Activated CD4-positive, alpha-beta T cell treated with anti-CD3 and anti-CD28 coated beads, Interleukin-2, Interleukin-4, amounts not matched to agents 100 ng/mL and 50 ng/mL, durations not matched to agents 16 hours and 8 hours (primary cell): ENCODE measurements at regions not wholly inside any gene's neighbourhood (a gene's known extent, or its start where the extent isn't known, plus 50 kb on each side); places are given as distances from the start of the nearest gene placed in this dataset.

Experiments used
- DNase-seq: peaks from one replicate; pipeline ENCODE4 v3.0.0-alpha.2; 2020; ENCODE audit warnings: low spot score

DNA sequence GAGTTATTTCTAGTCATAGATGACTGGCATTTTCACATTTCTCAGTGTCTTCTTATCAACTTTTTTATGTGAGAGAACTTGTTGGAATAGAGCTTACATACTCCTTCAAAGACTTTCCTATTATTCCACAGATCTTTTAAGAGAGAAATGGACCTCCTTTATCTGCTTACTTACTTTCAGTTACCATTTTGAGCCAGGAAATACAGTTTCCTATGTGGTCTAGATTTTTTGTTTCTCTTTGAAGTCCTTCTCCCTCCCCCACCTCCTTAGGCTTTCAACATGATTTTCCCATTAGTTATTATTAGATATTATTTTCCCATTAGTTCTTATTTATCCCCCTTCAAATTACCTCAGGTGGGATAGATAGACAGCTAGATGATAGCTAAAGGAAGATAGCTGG lies 289.1 kb upstream of the ITGA1 start:
- no peak for DNase-seq

DNA sequence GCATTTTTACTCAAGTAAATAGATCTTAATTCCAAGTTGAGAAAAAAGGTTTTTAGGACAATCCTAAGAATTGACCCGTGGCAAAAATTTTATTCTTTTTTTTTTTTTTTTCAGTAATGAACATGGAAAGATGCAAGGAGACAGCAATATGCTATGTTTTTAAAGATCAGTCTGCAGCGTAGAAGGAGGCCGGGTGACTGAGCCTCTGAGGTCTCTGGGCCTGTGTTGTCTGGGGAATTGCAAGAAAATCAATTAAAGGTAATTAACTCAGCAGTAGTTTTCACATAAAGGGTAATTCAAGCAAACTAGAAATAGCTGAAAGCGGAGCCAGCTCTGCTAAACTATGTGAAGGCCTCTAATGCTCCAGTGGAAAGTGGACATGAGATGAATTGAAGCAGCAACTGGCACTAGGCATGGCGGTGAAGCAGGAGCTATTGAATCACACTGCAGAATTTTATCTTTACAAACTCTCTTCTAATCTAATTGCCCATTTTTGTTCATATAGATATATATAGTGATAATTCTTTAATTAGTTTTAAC lies 285.2 kb upstream of the ITGA1 start:
- no peak for DNase-seq

GRCh38 chr5:52504584-52505240 lies 283.0 kb upstream of the ITGA1 start:
- DNase-seq, result no peak

GRCh38 chr5:52517667-52518066 lies 270.0 kb upstream of the ITGA1 start:
- DNase-seq, result no peak

- DNase-seq, result no peak
Observed at GRCh38 chr5:52520171-52520570, 267.5 kb upstream of the ITGA1 start.

DNA sequence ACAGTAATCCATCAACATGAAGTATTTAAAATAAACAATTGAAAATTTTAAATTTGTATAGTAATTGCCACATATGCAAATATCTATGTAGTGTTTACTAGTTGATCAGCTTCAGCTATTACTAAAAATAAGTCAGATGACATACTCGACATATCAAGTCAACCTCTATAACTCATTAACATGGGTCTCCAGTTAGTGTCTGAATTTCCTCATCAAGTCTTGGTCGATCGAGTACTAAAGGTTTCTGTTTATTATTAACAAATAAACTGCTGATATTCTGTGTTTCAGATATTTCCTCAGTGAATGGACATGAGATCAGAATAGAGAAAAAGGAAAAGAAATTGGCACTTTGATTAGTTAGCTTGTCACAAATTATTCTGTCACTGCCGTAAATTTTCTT lies 266.5 kb upstream of the ITGA1 start:
- no peak for DNase-seq

DNA sequence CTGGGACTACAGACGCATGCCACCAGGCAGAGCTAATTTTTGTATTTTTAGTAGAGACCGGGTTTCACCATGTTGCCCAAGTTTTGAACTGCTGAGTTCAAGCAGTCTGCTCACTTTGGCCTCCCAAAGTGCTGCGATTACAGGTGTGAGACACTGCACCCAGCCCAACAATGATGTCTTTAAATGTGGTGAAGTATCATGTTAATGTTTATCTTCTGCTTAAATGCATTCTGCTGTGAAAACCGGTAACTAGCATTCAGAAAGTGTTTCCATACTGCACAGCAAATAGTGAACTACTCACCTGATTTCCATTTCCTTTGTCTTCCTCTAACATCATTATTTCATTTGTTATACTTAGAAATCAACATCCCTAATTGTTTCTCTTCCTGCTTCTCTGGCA lies 264.0 kb upstream of the ITGA1 start:
- no peak for DNase-seq

GRCh38 chr5:52531105-52531504 lies 256.6 kb upstream of the ITGA1 start:
- no peak for DNase-seq

DNA sequence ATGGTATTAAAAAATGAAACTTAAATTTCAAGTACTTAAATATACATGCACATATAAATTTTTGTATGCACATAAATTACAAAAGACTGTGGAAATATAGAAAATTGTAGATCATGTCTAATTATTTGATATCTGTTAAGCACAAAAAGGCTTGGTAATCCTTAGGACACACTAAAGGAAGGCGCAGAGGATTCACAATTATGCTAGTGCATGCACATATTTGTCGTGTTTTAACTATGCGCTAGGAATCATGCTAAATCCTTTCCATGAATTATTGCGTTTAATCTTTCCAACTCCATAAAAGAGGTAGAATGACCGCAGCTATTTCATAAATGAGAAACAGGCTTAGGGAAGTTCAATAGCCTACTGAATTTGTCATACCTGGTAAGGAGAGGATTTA lies 244.1 kb upstream of the ITGA1 start:
- DNase-seq, result no peak

DNA sequence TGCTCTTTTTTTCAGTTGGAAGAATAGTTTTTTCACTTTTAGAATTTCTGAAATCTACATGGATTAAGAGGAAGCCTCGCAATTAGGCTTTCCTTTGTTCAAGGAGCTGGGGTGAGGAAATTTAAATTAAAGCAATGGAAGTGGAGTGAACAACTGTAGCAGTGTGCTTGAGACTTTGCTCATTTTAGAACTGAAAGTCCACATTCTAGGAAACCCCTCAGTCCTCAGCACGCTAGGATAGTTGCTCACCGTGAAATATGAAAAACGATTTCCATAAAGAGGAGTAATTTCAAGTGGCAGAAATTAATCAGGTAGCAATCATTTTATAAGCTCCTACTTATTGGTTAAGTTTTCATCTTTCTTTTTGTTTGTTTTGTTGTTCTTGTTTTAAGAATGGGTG lies 243.0 kb upstream of the ITGA1 start:
- no peak for DNase-seq

DNA sequence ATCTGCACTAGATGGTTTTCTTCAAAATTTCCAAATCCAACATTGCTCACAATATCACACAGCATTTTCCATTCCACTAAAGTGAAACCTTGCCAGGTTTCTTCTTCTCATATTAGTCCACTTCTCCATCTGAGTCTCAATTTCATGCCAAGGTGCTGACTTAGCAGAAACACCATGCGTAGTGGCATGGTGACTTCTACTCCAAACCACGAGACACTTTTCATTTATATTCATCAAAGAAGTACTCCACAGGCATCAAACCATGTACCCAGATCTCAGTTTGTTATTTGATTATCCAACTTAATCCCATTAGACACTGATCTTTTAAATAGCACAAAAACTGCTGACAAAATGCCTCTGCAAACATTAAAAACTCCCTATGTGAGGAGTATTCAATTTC lies 233.4 kb upstream of the ITGA1 start:
- DNase-seq, result no peak

DNA sequence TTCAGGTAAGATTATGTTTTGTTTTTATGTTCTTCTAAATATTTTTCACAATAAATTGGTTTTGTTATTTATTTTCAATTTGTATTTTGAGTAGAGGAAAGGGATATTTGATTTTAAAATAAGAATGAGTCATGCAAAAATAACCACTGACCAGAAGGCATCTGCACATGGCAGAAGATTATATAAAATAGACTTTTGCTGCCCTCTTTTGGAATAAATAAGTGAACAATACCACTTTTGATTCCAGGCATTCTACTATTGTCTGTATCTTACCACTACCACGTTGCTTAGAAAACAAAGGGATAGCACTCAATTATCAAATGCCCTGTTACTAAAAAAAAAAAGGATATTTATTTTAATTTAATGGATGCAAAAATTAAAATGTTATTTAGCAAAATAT lies 227.3 kb upstream of the ITGA1 start:
- no peak for DNase-seq

- no peak for DNase-seq
Observed at GRCh38 chr5:52562473-52562872, 225.2 kb upstream of the ITGA1 start.

DNA sequence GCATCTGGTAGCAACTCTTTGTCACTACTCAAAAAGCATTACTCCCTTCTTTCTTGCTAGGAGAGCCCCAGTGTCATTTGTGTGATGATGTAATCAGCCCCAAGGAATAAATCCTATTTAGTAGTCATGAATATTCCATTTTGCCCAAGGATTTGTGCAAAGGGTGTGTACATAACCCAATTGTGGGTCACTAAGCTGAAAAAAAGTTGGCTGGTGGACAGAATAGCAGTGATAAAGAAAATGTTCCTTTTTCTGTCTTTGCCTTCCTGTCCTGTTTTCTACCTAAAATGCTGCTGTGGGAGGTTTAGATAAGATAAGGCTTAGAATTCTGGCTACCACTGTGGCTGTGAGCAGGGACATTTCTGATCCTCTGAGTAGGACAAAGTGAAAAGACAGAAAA lies 223.1 kb upstream of the ITGA1 start:
- DNase-seq, result no peak

- DNase-seq, result no peak
Observed at GRCh38 chr5:52577546-52577945, 210.2 kb upstream of the ITGA1 start.

DNA sequence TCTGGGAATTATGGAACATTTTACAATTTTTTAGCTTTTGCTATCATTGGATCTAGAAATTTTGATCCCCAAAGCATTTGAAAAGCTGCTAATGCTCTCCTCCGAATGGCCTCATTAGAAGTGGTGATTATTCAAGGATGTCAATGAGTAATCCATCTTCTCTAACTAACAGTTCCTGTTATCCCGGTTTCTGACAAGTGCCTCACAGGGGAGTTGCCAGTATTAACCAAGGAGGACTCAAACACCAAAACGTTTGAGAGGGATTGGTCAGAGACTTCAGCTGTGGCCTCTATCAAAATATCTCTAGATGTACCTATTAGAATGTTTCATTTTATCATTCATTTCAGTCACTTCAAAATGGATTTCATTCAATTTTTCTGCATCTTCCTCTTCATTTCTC lies 208.3 kb upstream of the ITGA1 start:
- no peak for DNase-seq

GRCh38 chr5:52580921-52581320 lies 206.8 kb upstream of the ITGA1 start:
- no peak for DNase-seq

DNA sequence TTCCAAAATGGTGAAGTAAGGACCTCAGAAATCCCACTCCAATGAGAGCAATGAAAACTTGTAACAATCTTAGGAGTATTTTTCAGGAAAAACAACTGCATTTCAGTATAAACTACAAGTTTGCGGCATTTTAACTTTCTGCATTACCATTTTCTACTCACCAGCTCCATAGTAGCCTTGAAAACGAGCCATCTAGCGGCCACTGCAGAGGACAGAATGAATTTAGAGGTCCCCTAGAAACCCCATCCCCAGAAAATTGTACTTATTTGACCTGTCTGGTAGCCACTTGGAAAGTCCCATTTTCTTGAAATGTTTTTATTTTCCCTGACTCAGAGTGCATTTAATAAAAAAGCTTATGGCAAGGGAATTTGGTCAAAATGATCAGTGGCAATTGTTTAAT lies 205.4 kb upstream of the ITGA1 start:
- no peak for DNase-seq

- DNase-seq, result no peak
Observed at GRCh38 chr5:52587131-52587530, 200.6 kb upstream of the ITGA1 start.

DNA sequence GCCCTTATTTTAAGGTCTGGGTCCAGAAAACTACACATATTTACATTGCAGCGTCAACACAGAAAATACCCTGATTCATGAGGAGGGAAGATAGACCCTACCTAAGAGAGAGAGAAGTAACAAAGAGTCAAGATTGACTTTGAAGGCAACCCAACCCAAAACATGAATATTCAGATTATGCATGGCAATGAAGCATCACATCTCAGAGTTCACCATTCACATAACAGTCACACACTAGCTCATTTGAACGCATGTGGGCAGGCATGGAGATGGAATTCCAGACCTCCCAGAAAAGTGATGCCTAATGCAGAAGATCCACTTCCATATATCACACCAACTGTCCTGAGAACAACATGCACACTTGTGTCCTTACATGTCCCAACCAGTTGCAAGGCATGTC lies 190.1 kb upstream of the ITGA1 start:
- DNase-seq, result no peak

DNA sequence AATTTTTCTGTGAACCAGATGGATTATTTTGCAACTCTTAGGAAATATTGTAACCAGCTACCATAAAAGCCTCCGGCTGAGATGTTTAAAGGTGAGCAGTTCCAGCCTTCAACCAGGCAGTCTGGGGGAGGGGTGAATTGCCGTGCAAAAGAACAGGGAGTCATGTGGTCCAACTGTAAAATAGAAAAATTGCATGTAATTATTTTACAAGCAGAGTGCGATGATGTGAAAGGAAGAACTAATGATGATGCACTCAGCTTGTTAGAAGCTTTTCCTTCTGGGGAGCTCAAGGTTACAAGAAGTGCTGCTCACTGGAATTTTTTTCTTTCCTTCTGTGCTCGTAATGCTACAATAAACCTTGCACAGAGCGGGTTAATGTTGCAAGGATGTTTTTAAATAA lies 188.7 kb upstream of the ITGA1 start:
- no peak for DNase-seq

- DNase-seq, result no peak
Observed at GRCh38 chr5:52603778-52604554, 183.8 kb upstream of the ITGA1 start.
